ENCODE measurements at regions not wholly inside any gene's neighbourhood (a gene's known extent, or its start where the extent isn't known, plus 50 kb on each side); places are given as distances from the start of the nearest gene placed in this dataset.

DNA sequence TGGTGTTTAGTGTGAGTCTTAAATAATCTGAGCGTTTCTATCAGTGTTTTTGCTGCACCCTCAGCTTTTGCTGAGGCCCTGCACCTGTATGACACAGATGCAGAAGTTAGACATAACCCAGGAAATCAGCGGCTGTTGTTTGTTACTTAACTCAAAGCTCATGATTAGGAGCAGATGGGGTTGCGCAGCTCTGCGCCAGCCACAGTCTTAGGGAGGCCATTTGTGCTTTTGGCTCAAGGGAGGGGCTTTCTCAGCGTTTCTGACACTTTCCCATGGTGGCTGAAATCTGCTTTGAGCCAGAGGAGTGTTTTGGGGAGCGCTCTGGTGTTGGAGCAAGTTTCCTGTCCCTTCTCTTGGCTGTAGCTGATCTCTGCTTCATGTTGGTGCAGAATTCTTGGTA, 433.8 kb downstream of the NAF1 start:
- no peak for DNase-seq (ENCODE audit: low read depth)

DNA sequence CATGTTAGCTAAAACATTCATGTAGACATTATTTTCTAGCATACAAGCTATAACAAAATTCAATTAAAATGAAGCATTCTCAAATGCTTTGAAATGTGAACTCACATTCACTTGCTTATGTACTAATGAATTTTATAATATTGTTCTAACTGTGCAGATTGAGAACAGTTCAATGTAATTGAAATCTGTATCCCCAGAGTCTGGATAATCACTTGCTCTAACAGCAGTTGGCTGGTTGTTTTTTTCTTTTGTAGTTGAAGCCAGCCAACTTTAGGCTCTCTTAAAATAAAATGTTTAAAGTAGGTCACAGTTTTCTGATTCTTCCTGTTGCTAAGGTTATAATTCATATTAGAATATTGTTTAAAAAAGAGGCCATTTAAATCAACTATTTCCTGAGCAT, 438.9 kb downstream of the NAF1 start:
- DNase-seq (ENCODE audit: low read depth) = no peak

DNA sequence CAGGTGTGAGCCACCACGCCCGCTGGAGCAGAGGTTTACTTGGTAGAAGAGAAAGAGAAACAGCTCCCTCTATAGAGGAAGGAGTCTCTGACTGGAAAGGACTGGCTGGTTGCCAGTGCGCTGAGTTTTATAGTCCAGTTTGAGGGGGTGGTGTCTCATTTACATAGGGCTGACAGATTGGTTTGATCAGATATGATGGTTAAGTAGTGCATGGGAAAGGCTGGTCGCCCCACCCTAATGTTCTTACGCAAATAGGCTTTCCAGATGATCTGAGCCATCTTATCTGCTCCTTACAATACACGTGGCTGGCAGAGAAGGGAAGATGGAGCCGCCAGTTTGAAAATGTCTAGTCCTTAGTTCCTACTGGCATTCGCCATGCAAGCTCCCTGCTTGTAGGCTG, 439.5 kb downstream of the NAF1 start:
- no peak for DNase-seq (ENCODE audit: low read depth)

DNA sequence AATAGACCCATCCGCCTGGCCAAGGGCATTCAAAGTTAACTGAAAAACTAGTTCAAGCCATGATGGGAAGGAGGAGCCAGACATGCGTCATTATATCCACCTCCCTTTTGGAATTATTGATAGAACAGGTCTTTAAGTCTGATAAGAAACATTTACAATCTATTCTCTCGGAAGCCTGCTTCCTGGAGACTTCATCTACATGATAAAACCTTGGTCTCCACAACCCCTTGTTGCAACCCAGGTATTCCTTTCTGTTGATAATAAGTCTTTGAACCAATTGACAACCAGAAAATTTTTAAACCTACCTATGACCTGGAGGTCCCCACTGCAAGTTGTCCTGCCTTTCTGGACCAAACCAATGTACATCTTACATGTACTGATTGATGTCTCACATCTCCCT, 451.3 kb downstream of the NAF1 start:
- DNase-seq (ENCODE audit: low read depth) = no peak

DNA sequence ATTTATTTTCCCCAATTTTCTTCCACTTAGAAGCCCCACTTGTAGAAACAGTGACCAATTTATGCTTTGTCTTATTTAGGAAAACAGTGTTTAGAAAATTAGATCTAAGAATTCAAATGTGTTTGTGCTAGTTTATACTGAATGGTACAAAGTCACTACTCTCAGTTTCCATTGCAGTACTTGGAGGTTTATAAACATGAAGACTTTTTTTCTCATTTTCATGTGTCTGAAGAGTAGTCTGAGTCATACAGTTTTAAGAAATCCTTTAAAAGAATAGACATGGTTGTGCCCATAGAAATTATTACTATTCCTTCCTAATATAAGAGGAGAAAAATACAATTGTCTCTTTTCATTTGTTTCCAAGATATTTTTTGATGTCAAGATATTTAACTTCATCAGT, 458.7 kb downstream of the NAF1 start:
- no peak for DNase-seq (ENCODE audit: low read depth)

DNA sequence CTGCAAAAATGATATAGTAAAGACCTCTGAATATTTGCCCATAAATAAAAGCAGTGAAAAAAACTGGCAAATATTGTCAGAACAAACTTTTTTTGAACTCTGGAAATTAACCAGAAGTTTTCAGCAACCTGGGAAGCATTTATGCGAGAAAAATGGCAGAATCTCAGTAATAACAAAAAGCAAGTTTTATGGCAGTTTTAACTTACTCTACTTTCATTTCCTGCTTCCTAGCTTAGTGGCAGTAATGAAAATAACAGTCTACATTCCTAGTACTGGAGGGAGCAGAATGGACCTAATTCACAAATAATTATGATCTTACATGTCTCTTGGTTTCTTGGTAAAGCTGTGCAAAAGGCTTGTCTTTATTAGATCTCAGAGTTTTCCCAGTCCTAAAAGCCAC, 460.1 kb downstream of the NAF1 start:
- peak; percentile 6 for DNase-seq (ENCODE audit: low read depth)

DNA sequence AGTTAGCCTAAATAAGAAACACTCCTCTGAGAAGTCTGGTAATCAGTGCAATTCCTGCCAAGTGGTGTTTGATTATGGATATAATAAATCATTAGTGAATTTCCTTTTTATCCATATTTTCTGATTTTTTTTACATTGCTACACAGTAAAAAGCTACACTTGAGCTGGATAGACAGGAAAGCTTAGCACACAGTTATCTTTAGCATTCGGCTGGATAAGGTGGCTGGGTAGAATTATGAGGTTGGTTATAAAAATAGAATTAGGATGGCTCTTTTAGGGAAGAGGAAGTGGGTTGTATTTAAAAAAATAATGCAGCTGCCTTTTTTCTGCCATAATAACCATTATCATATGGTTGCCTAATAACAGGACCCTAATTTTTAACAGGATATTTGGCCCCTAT, 460.6 kb downstream of the NAF1 start:
- no peak for DNase-seq (ENCODE audit: low read depth)

DNA sequence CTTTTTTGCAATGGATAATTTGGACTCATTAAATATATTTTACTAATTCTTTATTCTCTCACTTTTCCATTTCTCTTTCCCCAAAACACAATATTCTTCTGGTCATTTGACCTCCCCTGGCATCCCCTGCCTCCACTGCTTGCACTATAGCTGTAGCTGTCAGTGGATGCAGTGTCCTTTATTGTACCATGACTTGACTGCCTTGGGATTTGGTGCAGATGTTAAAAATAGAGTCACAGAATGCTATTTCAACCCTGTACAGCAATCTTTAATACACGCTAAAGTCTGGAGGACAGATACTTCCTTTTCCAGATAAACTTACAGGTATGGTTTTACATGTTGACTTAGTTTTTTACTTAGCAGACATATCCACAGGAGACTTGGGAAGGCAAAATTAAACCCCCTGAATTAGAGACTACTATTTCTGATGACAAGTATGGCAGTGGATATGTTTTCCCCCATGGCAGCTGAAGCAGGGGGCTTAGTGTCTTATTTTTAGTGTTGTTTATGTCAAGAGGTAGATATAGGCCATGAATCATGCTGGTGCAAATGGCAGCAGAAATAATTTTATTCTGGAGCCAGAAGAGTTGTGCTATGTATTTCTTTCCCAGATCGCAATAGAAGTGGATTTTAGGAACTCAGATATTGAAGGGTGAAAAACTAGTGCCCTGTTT, 461.4 kb downstream of the NAF1 start:
- DNase-seq (ENCODE audit: low read depth) = no peak

DNA sequence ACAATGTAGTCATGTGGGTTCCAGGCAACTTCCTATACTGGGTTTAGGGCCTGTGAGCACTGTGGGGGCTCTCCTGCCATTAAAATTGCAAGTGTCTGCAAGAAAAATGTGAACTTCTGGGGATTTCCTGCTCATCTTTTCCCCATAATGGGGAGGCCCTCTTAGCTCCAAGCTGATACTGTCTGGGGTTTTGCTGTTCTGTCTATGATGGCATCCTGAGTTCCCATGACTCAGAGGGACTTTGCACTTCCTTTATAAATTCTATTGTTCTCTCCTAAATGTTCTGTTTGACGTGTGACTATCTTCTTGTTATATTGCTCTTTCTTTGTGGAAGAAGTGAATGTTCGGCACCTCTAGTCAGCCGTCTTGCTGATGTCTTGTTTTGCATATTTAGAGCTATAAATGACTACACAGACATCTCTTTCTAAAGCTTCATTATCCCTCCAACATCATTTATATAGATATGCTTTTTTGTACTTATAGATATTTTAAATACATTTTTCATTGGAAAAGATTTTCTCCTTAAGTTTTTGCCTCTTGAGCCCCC, 465.8 kb downstream of the NAF1 start:
- DNase-seq (ENCODE audit: low read depth) = no peak

DNA sequence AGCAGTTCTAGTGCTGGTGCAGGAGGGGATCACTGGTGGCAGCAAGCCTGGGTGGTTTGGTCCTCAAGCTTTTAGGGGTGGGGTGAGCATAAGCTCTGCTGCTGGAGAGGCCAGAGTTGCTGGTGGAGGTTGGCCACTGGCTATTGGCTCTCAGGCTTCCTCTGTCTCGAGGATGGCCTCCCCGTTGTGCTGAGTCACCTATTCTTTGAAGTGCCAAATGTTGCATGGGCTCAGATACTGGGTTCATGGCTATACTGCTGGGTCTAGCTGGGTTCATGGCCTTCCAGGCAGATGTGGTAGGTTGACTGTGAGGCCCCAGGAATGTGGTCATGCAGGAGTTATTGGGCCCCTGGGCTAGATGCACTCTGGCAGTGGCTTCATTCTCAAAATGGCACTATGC, 466.3 kb downstream of the NAF1 start:
- no peak for DNase-seq (ENCODE audit: low read depth)

DNA sequence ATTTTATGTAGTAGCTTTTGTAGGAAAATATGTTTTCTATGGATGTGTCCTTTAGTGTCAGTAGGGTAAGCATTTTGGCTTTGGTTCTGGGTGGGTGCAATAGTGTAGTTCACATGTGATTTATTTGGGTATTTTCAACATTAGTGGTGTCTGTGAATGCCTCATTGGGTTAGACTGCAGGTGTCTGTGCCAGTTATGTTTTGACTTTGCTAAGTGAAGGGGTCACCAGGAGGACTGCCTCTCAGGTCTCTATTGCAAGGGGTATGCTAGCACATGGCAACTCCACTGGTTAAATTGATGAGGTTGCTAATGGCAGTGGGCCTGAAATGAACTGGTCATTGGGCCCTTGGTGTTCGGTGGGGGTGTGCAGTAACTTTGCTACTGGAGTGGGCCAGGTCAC, 467.1 kb downstream of the NAF1 start:
- DNase-seq (ENCODE audit: low read depth) = no peak

DNA sequence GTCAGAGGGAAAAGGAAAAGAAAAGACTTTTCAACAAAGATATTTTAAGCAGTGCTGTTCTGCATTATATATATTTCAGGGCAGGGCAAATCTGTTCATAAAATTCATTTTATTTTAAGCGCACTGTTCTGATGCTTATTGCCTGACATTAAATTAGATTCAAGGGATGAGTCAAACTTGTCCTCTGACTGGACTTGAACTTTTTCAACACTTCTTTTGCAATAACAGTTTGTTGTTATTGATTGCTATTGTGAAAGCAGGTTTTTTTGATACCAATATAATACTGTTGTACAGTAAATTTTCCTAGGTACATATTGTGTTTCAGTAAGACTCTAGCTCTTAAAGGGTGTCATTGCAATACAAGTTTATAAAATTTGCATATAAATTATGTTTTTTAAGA, 481.3 kb downstream of the NAF1 start:
- no peak for DNase-seq (ENCODE audit: low read depth)

DNA sequence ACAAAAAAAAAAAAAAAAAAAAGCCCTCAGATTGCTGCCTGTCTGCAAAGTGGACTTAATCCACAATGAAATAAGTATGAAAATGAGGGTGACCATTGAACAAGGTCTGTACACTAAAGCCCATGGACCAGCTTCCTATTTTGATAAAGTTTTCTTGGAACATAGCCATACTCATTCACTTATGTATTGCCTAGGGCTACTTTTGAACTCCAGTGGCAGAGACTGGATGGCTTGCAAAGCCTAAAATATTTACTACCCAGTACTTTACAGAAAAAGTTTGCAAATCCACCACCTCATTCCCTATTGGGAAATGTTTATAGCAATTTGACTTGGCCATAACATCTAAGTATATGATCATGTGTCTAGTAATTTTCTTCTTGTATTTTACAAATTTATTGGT, 481.7 kb downstream of the NAF1 start:
- DNase-seq (ENCODE audit: low read depth) = no peak

DNA sequence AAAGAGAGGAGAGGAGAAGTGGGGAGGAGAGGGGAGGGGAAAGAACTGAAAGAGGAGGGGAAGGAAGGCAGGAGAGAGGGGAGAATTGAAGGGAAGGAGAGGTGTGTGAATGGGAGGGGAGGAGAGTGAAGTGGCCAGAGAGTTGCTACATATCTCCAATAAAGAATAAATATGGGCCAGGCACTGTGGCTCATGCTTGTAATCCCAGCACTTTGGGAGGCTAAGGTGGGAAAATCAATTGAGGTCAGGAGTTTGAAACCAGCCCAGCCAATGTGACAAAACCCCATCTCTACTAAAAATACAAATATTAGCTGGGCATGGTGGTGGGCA, 482.4 kb downstream of the NAF1 start:
- no peak for DNase-seq (ENCODE audit: low read depth)

DNA sequence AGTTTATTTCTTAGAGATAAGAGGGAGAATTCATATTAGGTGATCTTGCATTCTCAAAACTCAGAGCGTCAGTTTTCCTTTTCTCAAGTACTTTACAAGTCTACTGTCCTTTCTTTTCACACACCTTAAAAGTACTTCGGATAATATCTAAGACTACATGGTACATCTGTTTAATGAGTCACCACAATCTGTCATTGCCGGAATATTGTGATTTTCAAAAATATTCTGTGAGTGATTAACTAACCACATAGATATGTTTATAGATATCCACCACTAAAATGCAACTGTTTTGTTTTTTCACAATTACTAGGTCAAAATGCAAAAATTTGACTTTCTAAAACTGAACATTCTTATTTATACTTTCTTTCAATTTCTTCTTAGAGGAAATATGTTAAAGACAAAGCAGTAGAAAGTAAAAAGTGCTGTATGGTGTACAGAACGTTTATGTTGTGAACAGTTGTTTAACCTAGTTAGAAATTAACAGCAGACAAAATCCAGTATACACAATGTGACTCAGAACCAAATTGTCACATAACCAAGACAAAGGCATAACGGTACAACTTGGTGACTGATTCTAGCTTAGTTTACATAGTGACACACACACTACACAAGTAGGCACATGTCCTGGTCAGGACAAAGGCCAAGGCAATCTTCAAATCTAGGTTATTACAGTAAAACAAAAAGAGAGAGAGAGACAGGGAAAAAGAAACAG, 482.9 kb downstream of the NAF1 start:
- DNase-seq (ENCODE audit: low read depth) = no peak

DNA sequence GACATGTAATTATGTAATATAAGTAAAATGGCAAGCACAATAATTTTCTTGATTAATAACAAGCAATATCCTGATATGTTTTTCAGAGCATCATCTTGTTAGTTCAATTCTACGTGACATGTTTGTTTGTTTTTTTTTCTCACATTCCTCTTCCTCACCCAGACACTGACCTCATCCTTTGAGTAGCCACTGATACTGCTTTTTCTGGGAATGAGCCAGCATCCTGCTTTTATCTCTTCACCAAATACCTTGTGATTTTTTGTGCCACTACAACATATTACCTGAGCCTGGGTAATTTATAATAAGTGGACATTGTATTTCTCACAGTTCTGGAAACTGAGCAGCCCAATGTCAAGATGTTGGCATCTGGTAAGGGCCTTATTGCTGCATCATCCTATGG, 484.0 kb downstream of the NAF1 start:
- no peak for DNase-seq (ENCODE audit: low read depth)

DNA sequence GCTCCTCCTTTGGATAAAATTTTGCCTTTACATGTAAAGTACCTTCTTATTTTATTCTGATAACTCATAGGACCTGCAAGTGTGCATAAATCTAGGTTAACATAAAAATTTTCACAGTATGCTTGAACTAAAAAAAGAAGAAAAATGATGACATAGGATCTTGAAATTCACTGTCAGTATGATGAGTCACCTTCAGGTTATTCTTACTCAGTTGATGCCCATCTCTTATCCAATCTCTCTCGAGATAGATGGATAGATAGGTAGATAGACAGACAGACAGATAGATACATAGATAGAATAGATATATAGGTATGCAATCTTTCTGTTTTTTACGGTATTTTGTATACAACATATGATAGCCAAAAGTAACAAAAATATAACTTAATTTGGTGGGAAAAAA, 485.5 kb downstream of the NAF1 start:
- no peak for DNase-seq (ENCODE audit: low read depth)

DNA sequence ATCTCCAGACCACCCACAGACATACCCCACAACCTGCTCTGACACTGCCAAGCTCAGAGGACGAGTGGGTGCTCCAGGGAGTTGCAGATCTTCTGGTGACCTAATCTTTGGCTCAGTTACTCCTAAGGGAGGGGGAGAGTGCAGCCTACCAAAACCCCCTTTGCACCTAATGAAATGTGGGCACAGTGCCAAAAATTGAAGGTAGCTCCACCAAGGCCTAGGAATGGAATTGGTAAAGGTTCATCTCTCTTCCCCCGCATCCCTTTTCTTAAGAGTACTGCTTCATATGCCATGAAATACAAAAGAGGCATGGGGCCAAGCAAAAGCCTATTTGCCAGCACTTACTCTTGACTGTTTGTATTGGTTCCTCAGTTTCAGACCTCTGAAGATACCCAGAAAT, 491.0 kb downstream of the NAF1 start:
- no peak for DNase-seq (ENCODE audit: low read depth)

DNA sequence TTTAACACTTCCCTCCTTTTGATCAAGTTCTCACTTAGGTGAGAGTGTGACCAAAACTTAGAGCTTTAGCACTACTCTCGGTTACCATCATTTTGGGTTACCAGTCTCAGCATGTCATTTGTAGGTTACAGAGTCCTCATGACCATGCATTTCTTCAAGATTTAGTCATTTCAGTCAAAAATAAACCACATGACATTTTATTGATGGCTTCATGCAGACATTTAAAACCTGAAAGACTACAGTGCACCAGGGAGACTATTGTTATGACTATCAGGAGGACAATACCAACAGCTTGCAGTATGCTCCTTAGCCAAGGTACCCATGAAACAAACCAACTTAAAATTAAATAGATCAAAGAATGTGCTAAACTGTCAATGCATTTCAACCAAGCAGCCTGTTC, 498.1 kb upstream of the FSTL5 start:
- no peak for DNase-seq (ENCODE audit: low read depth)

DNA sequence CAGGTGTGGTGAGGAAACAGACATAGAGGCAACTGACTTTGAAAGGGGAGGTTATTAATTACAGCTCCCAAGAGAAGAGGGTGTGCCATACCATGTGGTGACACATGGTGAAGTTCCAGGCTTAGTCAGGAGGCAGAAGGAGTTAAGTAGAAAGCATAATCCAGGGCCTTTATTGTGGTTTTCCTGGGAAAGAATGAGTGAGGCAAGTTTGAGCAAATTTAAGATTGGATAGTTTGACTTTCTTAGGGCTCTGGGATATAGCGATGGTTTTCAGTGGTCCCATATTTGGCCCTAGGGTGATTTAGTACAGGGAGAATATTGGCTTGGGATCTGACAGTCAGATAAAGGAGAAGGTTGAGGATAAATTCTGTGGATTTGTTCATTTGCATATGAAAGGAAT, 495.9 kb upstream of the FSTL5 start:
- DNase-seq (ENCODE audit: low read depth) = no peak

DNA sequence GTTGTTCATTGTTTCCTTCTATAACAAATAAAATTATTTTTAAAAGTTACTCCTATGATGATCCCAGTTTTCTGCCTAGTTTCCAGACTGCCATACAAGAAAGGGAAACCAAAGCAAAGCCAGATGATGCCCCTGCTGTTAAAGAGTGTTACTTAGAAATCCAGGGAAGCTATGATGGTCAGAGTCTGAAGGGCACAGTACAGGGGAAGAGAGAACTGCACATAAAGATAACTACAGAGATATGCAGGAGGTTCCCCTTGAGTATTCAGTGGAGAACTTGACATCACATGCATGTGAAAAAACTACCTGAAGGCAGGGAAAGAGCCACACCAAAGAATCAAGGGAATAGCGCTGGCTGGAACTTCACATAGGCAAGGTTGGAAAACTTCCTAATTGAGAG, 494.2 kb upstream of the FSTL5 start:
- DNase-seq (ENCODE audit: low read depth) = no peak

DNA sequence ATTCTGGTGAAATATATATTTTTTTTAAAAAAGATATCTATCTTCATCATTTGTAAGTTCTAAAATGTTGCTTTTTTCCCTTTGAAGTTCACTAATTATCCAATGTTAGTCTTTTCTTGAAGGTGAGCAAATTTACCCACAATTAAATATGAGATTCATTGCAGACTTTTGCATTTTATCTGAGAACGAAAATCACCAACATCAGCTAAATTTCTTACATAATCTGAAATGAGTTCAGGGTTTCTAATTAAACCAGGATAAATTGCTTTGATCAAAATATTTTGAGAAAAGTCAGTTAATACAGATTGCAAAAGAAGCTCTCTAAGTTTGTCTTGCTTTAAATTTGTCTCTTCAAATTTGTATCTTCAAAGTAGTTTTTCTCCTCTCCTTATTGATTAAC, 486.4 kb upstream of the FSTL5 start:
- no peak for DNase-seq (ENCODE audit: low read depth)

DNA sequence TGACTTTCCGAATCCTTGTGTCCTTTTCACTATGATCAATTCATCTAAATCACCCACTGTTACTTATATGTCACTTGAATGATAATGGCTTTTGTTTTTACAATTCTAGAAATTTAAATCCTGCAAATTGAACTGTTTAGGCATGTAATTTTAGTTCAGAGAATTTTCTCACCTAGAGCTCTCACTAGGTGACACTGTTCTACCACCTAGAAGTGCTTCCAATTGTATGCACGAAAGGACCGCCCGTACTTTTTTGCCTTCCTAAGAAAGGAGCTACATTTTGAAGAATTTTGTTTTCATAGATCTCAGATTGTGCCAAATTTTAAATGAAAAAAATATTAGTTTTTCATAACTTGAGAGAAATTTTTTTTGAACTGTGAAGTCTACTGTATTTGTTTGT, 481.6 kb upstream of the FSTL5 start:
- peak; percentile 2 for DNase-seq (ENCODE audit: low read depth)

DNA sequence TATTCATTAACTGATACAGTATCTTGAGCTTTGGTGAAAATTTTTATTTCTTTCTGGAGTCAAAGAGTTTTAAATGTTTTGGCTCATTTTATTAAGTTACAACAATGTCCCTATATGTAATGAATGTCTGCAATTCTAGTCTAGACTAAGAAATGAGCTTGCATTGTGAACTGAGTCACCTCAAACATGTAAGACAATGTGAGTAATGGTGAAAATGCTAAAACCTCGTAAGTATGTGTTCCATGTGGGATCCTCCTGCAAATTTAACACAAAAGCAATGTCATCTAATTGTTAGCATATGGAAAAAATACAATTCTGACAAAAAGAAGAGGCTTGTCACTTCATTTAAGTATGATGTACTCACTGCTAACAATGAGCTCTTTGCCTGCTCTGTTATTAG, 480.5 kb upstream of the FSTL5 start:
- no peak for DNase-seq (ENCODE audit: low read depth)
